Esophagus squamous epithelium (tissue), 5 donors: ENCODE measurements at regions not wholly inside any gene's neighbourhood (a gene's known extent, or its start where the extent isn't known, plus 50 kb on each side); places are given as distances from the start of the nearest gene placed in this dataset.

Experiments used
- DNase-seq: peaks from one replicate; lab custom pipeline; 2025; lab: John Stamatoyannopoulos, UW
- H3K27ac ChIP-seq, 4 donors: fragments of 200-600 bp; sonication (generic); one replicate each; pipeline ENCODE4 v1.5.1; 2016 to 2019; ENCODE audit warnings: mild to moderate bottlenecking in 1 of 4
- H3K27me3 ChIP-seq, 4 donors: fragments of 200-600 bp; sonication (generic); 1 replicate in 3 of 4; 2 replicates in 1 of 4; pipeline versions ENCODE4 v1.5.1 to v1.6.0; 2017 to 2021; ENCODE audit warnings: antibody characterized with exemption in 1 of 4
- H3K36me3 ChIP-seq, 3 donors: fragments of 200-600 bp; sonication (generic); one replicate each; pipeline ENCODE4 v1.5.1; 2016 to 2019
- H3K4me1 ChIP-seq, 3 donors: fragments of 200-600 bp; sonication (generic); one replicate each; pipeline ENCODE4 v1.5.1; 2017 to 2019
- H3K4me3 ChIP-seq, 4 donors: fragments of 200-600 bp; sonication (generic); 1 replicate in 3 of 4; 2 replicates in 1 of 4; pipeline ENCODE4 v1.5.1; 2016 to 2019; ENCODE audit warnings: mild to moderate bottlenecking in 2 of 4, moderate library complexity in 1 of 4
- H3K9me3 ChIP-seq, 3 donors: fragments of 200-600 bp; sonication (generic); one replicate each; pipeline ENCODE4 v1.5.1; 2016 to 2019
- CTCF ChIP-seq, 6 experiments: fragments of 450-650 bp in 4 of 6; fragments of 200-600 bp in 2 of 6; sonication (generic) in 2 of 6; IDR thresholded peaks; one replicate each; pipeline ENCODE4 v1.5.1; 2016 to 2019; ENCODE audit warnings: antibody characterized with exemption in 6 of 6, mild to moderate bottlenecking in 4 of 6, moderate library complexity in 4 of 6
- POLR2A ChIP-seq, 4 donors: fragments of 450-650 bp; IDR thresholded peaks; one replicate each; pipeline ENCODE4 v1.6.1; 2017; ENCODE audit warnings: antibody characterized with exemption in 4 of 4, mild to moderate bottlenecking in 4 of 4, moderate library complexity in 3 of 4
- WGBS, 2 donors: methylation state at CpG; one replicate each; pipeline ENCODE4 v1.1.5; 2018; 5-methylcytosine and 5-hydroxymethylcytosine counted together
- intact Hi-C: fragments of 100-400 bp; cut with DNase I; formaldehyde crosslinking; loops from one replicate; pipeline ENCODE4 v1.15.0; 2022
- donor health status: DM: yes; HTN: yes; CAD: no.

DNA sequence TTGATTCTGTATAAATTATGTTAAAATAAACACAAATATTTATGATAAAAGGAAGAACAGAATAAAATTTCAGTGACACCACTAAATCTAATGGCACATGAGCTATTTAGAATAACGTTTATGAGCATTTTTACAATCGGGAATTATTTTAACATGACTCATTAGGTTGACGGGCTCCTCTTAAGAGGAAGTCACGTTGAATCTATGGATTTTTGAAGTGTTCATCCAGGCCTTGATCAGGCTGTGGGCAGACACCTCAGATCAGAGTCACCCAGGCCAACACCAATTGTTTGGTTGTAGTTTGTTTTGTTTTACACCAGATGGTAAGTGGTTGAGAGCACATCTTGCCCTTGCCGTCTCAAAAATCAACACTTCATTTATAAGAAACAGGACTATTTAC, 257.8 kb downstream of the FOXO1 start:
- H3K9me3 ChIP-seq: peaks cover 0 to 10% (median 0%) of the 10 kb centered on the region in 3 donors
- 69 to 76% methylated on average over 5 of the region's 5 CpGs for WGBS, 2 donors
- peaks cover 0 to 3% (median 2%) of the 10 kb centered on the region in 3 donors for H3K4me1 ChIP-seq
- no peak overlapping the region for H3K4me3 ChIP-seq
- H3K27ac ChIP-seq: no peak overlapping the region
- peaks cover 0 to 12% (median 0%) of the 10 kb centered on the region in 4 donors for H3K27me3 ChIP-seq
- no peak for TF ChIP-seq POLR2A (IDR thresholded peaks at IDR 0.05)
- TF ChIP-seq CTCF (IDR thresholded peaks at IDR 0.05): no peak
- no peaks in the 10 kb centered on the region for H3K36me3 ChIP-seq
- DNase-seq: no peak
- intact Hi-C loops: no loop called here

- no peak overlapping the region for H3K4me3 ChIP-seq
- no peaks in the 10 kb centered on the region for H3K4me1 ChIP-seq
- peaks cover 0 to 9% (median 0%) of the 10 kb centered on the region in 4 donors for H3K27me3 ChIP-seq
- H3K27ac ChIP-seq: peak overlapping the region in 2 of 4 donors; percentile 43 to 71
- DNase-seq: no peak
- intact Hi-C loops: no loop called here
- no peak for TF ChIP-seq POLR2A (IDR thresholded peaks at IDR 0.05)
- TF ChIP-seq CTCF (IDR thresholded peaks at IDR 0.05): no peak
- H3K9me3 ChIP-seq: peaks cover 0 to 10% (median 0%) of the 10 kb centered on the region in 3 donors
- no peaks in the 10 kb centered on the region for H3K36me3 ChIP-seq
- WGBS, 2 donors: 81 to 90% methylated on average over 2 of the region's 2 CpGs
Observed at GRCh38 chr13:40409278-40409677, 257.2 kb downstream of the FOXO1 start.

DNA sequence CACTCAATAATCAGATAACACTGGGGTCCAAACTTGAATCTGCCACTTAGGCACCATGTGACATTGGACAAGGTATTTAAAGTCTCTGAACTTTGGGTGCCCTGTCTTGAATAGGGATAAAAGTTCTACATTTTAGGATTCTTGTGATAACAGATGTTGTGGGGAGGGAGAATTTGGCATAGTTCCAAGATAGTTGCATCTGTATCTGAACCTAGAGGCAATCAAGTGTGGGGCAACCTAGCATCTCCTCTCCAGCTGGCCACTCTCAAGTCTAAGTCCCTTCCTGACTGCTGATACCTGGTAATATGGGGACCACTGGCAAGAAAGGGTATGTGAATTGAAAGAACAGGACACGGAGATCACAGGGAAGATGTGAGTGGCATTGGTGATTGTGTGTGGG, 256.1 kb downstream of the FOXO1 start:
- TF ChIP-seq CTCF (IDR thresholded peaks at IDR 0.05) (no peak), POLR2A (IDR thresholded peaks at IDR 0.05) (no peak)
- intact Hi-C loops: no loop called here
- peaks cover 0 to 10% (median 0%) of the 10 kb centered on the region in 3 donors for H3K9me3 ChIP-seq
- H3K36me3 ChIP-seq: no peaks in the 10 kb centered on the region
- H3K27me3 ChIP-seq: peaks cover 0 to 7% (median 0%) of the 10 kb centered on the region in 4 donors
- no peak for DNase-seq
- H3K4me3 ChIP-seq: no peak overlapping the region
- no peaks in the 10 kb centered on the region for H3K4me1 ChIP-seq
- peak overlapping the region in 2 of 4 donors; percentile 43 to 71 for H3K27ac ChIP-seq
- 100% methylated on average over 1 of the region's 1 CpG for WGBS, 2 donors

- WGBS, 2 donors: 78 to 82% methylated on average over 6 of the region's 6 CpGs
- TF ChIP-seq CTCF (IDR thresholded peaks at IDR 0.05) (no peak), POLR2A (IDR thresholded peaks at IDR 0.05) (no peak)
Observed at GRCh38 chr13:40420160-40420740, 246.2 kb downstream of the FOXO1 start.

DNA sequence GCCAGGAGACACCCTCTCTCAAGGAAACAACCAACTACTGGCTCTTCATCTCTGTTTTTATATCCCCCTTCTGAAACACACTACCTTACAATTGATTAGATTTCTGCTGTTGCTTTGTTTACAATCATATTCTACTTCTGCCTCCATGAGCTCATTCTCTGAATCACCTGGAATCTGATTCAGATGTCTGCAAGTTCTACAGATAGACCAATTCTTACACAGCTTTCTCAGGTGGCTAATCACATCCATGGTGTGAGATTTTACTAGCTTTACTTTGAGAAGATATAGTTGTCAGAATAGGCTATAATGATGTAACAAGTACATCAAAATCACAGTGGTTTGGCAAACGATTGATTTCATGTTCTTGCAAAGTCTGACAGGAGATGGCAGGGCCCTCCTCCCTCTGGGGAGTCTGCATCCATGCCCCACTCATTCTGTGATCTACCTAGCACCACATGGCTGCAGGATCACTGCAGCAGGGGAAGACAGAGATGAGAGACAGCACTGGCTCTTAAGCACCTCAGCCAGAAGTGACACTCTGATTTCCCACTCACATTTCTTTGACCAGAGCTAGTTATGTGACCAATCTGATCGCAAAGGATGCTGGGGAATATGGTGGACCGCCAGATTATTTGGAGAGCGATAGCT, 243.7 kb downstream of the FOXO1 start:
- WGBS, 2 donors: 84% methylated on average over 4 of the region's 4 CpGs
- intact Hi-C loops: no loop called here
- TF ChIP-seq CTCF (IDR thresholded peaks at IDR 0.05) (no peak), POLR2A (IDR thresholded peaks at IDR 0.05) (no peak)
- no peak overlapping the region for H3K4me3 ChIP-seq
- no peaks in the 10 kb centered on the region for H3K36me3 ChIP-seq
- no peaks in the 10 kb centered on the region for H3K4me1 ChIP-seq
- no peak overlapping the region for H3K27ac ChIP-seq
- no peak for DNase-seq
- H3K27me3 ChIP-seq: no peaks in the 10 kb centered on the region
- H3K9me3 ChIP-seq: no peaks in the 10 kb centered on the region

More at GRCh38 chr13:40420160-40420740, 246.2 kb downstream of the FOXO1 start:
- DNase-seq: no peak
- no peaks in the 10 kb centered on the region for H3K36me3 ChIP-seq
- no peak overlapping the region for H3K27ac ChIP-seq
- H3K4me3 ChIP-seq: no peak overlapping the region
- intact Hi-C loops: no loop called here
- H3K9me3 ChIP-seq: no peaks in the 10 kb centered on the region
- no peaks in the 10 kb centered on the region for H3K27me3 ChIP-seq
- H3K4me1 ChIP-seq: no peaks in the 10 kb centered on the region
